ENCODE measurements at regions not wholly inside any gene's neighbourhood (a gene's known extent, or its start where the extent isn't known, plus 50 kb on each side); places are given as distances from the start of the nearest gene placed in this dataset.
"Not testable (repeated sequence)": the region's sequence is repeated elsewhere in the genome, so short reads cannot be mapped to it uniquely, and the experiment has no call there.

DNA sequence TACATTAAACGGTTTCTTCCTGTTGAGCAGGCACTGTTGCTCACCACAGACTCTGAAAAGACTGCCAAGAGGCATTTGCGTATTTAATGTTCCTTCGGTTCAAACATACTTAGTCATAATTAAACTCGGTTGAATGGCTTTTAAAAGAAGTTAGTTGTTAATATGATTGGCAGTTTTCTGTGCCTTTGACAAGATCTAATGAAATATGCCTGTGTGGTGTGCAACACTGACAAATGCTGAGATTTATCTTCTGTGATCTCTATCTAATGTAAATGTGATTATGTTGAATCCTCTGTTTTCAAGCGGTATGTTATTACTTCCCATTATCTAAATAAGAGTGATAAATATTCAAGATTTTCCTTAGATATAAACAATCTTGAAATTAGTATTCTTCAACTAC, 1046.6 kb downstream of the CDH8 start:
- no peaks in the 10 kb centered on the region for H3K4me1 ChIP-seq
- TF ChIP-seq POLR2AphosphoS5 (IDR thresholded peaks at IDR 0.05) (no peak), EP300 (IDR thresholded peaks at IDR 0.05) (no peak), POLR2A (IDR thresholded peaks at IDR 0.05) (no peak)
- TF ChIP-seq, protein P1, sequence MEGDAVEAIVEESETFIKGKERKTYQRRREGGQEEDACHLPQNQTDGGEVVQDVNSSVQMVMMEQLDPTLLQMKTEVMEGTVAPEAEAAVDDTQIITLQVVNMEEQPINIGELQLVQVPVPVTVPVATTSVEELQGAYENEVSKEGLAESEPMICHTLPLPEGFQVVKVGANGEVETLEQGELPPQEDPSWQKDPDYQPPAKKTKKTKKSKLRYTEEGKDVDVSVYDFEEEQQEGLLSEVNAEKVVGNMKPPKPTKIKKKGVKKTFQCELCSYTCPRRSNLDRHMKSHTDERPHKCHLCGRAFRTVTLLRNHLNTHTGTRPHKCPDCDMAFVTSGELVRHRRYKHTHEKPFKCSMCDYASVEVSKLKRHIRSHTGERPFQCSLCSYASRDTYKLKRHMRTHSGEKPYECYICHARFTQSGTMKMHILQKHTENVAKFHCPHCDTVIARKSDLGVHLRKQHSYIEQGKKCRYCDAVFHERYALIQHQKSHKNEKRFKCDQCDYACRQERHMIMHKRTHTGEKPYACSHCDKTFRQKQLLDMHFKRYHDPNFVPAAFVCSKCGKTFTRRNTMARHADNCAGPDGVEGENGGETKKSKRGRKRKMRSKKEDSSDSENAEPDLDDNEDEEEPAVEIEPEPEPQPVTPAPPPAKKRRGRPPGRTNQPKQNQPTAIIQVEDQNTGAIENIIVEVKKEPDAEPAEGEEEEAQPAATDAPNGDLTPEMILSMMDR (IDR thresholded peaks at IDR 0.05): no peak
- H3K9me3 ChIP-seq: no peaks in the 10 kb centered on the region
- no peak for DNase-seq
- ATAC-seq (ENCODE audit: low FRiP score in 2 of 2): no peak
- H3K27ac ChIP-seq: no peak overlapping the region
- H3K4me3 ChIP-seq: no peak overlapping the region
- no peaks in the 10 kb centered on the region for H3K36me3 ChIP-seq
- no peaks in the 10 kb centered on the region for H3K27me3 ChIP-seq
- 46 to 60% methylated on average over 5 of the region's 5 CpGs for WGBS, 2 donors

DNA sequence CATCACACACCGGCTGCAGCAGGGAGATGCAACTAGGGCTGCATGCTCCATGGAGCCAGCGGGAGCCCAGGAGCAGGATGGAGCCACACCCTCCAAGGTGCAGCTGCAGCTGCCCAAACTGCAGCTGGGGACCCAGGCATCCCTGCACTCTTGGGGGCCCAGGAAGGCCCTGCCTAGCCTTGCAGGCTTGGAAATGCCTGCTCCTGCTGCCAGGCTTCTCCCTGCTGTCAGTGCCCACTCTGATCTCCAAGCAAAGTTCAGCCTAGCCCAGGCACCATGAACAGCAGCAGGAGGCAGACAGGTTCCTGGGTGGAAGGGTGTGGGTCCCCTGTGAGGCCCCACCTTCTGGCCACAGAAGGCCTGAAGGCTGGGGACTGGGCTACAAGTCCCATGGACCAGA, 1057.1 kb downstream of the CDH8 start:
- H3K4me1 ChIP-seq: no peaks in the 10 kb centered on the region
- no peak for ATAC-seq (ENCODE audit: low FRiP score in 2 of 2)
- no peaks in the 10 kb centered on the region for H3K36me3 ChIP-seq
- H3K9me3 ChIP-seq: peaks cover 0 to 4% (median 0%) of the 10 kb centered on the region in 4 donors
- no peak overlapping the region for H3K27ac ChIP-seq
- no peak overlapping the region for H3K4me3 ChIP-seq
- 63 to 72% methylated on average over 1 to 2 of the region's 2 CpGs for WGBS, 2 donors
- H3K27me3 ChIP-seq: no peaks in the 10 kb centered on the region
- TF ChIP-seq, protein P1 (IDR thresholded peaks at IDR 0.05): no peak
- TF ChIP-seq POLR2A (IDR thresholded peaks at IDR 0.05): no peak
- TF ChIP-seq POLR2AphosphoS5 (IDR thresholded peaks at IDR 0.05): no peak
- TF ChIP-seq EP300 (IDR thresholded peaks at IDR 0.05): no peak
- DNase-seq: peak in 1 of 2 donors; percentile 26

DNA sequence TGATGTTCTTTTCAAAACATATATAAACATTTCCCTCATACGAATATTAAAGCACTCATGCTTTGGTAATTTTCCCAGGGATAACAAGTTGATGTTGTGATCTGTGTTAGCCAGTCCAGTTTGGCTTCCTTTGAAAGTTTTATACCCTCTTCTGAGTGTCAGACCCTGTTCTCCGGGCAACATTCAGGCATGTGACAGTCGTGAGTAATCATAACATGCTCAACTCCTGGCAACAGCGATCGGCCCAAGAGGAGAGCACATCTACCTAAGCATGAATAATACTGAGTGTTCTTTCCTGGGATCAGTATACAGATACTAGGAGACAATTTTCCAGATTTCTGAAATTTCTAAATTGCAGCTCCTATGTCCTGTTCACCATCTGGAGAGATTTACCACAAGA, 1086.4 kb downstream of the CDH8 start:
- no peak for DNase-seq
- H3K27ac ChIP-seq: no peak overlapping the region
- no peak for TF ChIP-seq POLR2AphosphoS5 (IDR thresholded peaks at IDR 0.05)
- no peak for TF ChIP-seq EP300 (IDR thresholded peaks at IDR 0.05)
- TF ChIP-seq, protein P1 (IDR thresholded peaks at IDR 0.05): no peak
- TF ChIP-seq POLR2A (IDR thresholded peaks at IDR 0.05): no peak
- H3K4me1 ChIP-seq: no peaks in the 10 kb centered on the region
- no peaks in the 10 kb centered on the region for H3K9me3 ChIP-seq
- WGBS, 2 donors: 55 to 72% methylated on average over 5 of the region's 5 CpGs
- no peak for ATAC-seq (ENCODE audit: low FRiP score in 2 of 2)
- H3K27me3 ChIP-seq: no peaks in the 10 kb centered on the region
- H3K4me3 ChIP-seq: no peak overlapping the region
- H3K36me3 ChIP-seq: no peaks in the 10 kb centered on the region

DNA sequence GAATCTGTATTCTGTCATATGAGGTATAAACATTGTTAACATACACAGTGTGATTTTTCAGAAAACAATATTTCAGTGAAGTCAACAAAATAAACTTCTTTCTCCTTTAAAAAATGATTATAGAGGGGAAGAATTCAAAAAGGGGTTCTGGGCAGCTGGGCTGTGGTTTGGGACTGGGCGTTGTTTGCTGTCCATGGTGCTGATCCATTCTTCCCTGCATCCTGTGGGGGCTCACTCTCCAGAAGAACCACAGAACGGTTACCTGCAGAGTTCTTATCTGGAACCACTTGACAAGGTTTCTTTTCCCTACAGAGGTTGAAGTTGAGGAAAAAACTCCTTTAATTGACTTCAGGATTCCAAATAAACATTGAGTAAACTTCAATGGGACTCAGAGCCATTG, 1091.0 kb downstream of the CDH8 start:
- no peaks in the 10 kb centered on the region for H3K36me3 ChIP-seq
- DNase-seq (no peak), ATAC-seq (ENCODE audit: low FRiP score in 2 of 2) (no peak)
- no peak overlapping the region for H3K27ac ChIP-seq
- 0 to 8% methylated on average over 2 of the region's 2 CpGs for WGBS, 2 donors
- no peaks in the 10 kb centered on the region for H3K9me3 ChIP-seq
- no peaks in the 10 kb centered on the region for H3K27me3 ChIP-seq
- H3K4me1 ChIP-seq: no peaks in the 10 kb centered on the region
- TF ChIP-seq EP300 (IDR thresholded peaks at IDR 0.05) (no peak), POLR2AphosphoS5 (IDR thresholded peaks at IDR 0.05) (no peak), POLR2A (IDR thresholded peaks at IDR 0.05) (no peak)
- TF ChIP-seq, protein P1 (IDR thresholded peaks at IDR 0.05): no peak
- no peak overlapping the region for H3K4me3 ChIP-seq

DNA sequence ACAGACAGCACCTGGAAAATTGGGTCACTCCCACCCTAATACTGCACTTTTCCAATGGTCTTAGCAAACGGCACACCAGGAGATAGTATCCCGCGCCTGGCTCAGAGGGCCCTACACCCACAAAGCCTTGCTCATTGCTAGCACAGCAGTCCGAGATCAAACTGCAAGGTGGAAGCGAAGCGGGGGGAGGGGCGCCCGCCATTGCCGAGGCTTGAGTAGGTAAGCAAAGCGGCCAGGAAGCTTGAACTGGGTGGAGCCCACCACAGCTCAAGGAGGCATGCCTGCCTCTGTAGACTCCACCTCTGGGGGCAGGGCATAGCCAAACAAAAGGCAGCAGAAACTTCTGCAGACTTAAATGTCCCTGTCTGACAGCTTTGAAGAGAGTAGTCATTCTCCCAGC, 1100.0 kb downstream of the CDH8 start:
- H3K27me3 ChIP-seq; H3K36me3 ChIP-seq; H3K4me1 ChIP-seq; H3K9me3 ChIP-seq; H3K27ac ChIP-seq; ATAC-seq (ENCODE audit: low FRiP score in 2 of 2); H3K4me3 ChIP-seq: not testable (repeated sequence)
- peak in 1 of 2 donors; percentile 61 for DNase-seq
- WGBS, 2 donors: 97% methylated on average over 10 of the region's 10 CpGs

Data from upper lobe of left lung (tissue), 6 donors.